HG03280 (cell line): ENCODE measurements at regions not wholly inside any gene's neighbourhood (a gene's known extent, or its start where the extent isn't known, plus 50 kb on each side); places are given as distances from the start of the nearest gene placed in this dataset.
"Not testable (repeated sequence)": the region's sequence is repeated elsewhere in the genome, so short reads cannot be mapped to it uniquely, and the experiment has no call there.

Experiments used
- ATAC-seq: cut with Tn5 transposase; IDR thresholded peaks from one replicate; pipeline ENCODE4 v1.9.1; 2021; ENCODE audit warnings: mild to moderate bottlenecking, moderate library complexity; ENCODE audit not compliant: unreplicated experiment

DNA sequence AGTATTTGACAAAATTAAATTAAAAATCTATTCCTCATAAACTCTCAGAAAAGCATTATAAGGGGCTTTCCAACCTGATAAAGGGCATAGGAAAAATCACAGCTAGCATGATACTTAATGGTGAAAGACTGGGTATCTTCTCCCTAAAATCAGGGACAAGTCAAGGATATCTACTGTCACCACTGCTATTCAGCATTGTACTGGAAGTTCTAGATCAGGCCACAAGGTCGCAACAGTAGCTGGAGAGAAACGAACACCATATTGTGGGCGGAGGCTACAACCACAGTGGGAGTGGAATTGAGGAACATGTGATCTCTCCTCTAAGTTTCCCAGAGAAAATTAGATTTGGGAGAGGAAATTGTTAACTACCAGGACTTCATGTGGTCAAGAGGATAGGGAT, 70.0 kb upstream of the NAMPT start:
- no peak for ATAC-seq

DNA sequence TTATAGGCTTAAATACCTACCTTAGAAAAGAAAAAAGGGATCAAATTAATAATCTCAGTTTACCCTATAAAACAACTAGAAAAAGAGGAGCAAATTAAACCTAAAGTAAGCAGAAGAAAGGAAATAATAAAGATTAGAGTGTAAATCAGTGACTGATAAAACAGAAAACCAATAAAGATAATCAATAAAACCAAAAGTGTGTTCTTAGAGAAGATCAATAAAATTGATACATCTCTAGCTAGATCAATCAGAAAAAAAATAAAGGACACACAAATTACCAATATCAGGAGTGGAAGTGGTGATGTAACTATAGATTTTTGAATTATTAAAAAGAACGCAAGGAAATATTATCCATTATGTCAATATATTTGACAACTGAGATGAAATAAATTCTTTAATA, 69.2 kb upstream of the NAMPT start:
- ATAC-seq, result no peak

DNA sequence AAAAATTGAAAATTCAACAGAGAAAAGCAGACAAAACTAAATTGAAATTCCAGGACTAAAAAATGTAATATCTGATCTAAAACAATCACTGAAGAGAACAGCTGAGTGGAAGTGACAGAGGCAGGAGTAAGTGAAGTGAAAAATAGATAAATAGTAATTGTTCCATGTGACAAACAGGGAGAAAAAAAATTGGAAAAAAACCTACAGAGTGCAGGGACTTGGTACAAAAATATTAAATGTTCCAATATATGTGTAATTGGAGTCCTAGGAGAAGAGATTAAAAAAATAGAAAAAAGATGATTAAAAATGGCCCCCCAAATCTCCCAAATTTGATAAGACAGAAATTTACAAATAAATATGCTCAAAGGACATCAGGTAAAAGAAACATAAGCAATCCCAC, 63.4 kb upstream of the NAMPT start:
- ATAC-seq, result no peak

GRCh38 chr7:106347229-106347833, 62.5 kb upstream of the NAMPT start:
- ATAC-seq, result peak; percentile 22

GRCh38 chr7:106346678-106347217, 62.0 kb upstream of the NAMPT start:
- ATAC-seq, result peak; percentile 92

- no peak for ATAC-seq
These were observed 61.4 kb upstream of the NAMPT start for GRCh38 chr7:106346167-106346677.

GRCh38 chr7:106345421-106346166, 60.8 kb upstream of the NAMPT start:
- no peak for ATAC-seq

DNA sequence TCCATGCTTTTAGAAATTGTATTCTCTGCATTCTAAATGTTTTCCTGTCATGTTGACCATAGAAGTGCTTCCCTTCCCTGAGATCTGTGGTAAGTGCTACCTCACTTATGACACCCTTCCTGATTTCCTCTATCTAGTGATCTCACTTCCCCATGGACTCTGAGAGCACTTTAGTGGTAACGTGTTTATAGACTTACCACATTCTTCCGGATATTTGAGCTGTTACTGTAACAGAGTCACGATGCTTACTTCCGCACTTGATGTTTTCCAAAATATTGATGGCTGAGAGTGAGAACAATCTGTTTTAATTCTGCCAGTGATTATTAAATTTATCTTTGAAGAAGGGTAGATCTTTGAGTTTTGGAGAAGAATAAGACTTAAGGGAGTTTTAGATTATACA, 60.1 kb upstream of the NAMPT start:
- ATAC-seq, result no peak

GRCh38 chr7:106344211-106344610, 59.4 kb upstream of the NAMPT start:
- ATAC-seq, result no peak

GRCh38 chr7:106342049-106342448, 57.3 kb upstream of the NAMPT start:
- not testable (repeated sequence) for ATAC-seq

- not testable (repeated sequence) for ATAC-seq
These were observed 55.4 kb upstream of the NAMPT start for GRCh38 chr7:106340247-106340596.

- no peak for ATAC-seq
These were observed 54.9 kb upstream of the NAMPT start for GRCh38 chr7:106339513-106340246.

GRCh38 chr7:106337754-106338153, 53.0 kb upstream of the NAMPT start:
- no peak for ATAC-seq

DNA sequence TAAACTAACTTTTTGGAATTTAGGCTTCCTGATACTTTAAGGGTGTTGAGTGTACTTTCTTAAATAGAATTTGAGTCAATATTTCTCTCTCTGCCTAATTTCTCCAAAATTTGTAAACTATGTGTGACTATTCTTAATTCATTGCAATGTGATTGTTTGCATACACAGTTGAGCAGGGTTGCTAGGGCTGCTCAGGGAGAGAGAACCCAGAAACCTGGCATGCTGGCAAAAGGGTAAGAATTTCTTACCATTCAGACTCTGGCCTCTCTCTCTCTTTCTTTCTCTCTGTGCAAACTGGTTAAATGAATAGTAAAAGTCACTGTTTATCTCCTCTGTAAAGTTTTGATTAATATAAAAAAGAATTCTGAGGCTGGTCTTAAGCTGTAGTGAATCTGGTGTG, 51.0 kb upstream of the NAMPT start:
- ATAC-seq, result no peak
